ENCODE measurements at regions not wholly inside any gene's neighbourhood (a gene's known extent, or its start where the extent isn't known, plus 50 kb on each side); places are given as distances from the start of the nearest gene placed in this dataset.

DNA sequence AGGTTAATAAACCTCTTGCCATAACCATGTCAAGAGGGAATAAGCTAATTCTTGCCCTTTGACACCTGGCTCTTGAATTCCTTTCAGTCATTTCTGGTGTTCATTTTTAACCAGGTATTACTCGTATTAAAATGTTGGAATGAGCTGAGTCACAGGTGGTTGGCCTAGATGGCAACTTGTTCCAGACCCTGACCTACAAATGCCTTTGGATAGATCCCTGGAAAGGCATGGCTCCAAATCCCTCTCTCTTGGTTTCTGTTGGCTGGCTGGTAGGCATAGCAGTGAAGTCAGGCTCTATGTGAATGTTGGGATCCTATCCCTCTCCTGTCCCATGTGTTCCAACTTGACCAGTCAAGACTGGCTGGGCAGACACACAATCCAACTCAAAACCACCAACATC, 277.1 kb upstream of the PROK2 start:
- peaks cover 14% of the 10 kb centered on the region for H3K9me3 Mint-ChIP-seq
- H3K4me3 Mint-ChIP-seq, result no peak overlapping the region
- H3K27ac Mint-ChIP-seq, result no peak overlapping the region
- H3K27me3 Mint-ChIP-seq, result peaks cover 7% of the 10 kb centered on the region
- H3K4me1 Mint-ChIP-seq, result no peaks in the 10 kb centered on the region
- DNase-seq (no peak), ATAC-seq (ENCODE audit: low read depth) (no peak)
- intact Hi-C loops (cut with micrococcal nuclease), result no loop called here
- POLR2A ChIA-PET, result no interaction called here
- TF ChIP-seq, protein P1, sequence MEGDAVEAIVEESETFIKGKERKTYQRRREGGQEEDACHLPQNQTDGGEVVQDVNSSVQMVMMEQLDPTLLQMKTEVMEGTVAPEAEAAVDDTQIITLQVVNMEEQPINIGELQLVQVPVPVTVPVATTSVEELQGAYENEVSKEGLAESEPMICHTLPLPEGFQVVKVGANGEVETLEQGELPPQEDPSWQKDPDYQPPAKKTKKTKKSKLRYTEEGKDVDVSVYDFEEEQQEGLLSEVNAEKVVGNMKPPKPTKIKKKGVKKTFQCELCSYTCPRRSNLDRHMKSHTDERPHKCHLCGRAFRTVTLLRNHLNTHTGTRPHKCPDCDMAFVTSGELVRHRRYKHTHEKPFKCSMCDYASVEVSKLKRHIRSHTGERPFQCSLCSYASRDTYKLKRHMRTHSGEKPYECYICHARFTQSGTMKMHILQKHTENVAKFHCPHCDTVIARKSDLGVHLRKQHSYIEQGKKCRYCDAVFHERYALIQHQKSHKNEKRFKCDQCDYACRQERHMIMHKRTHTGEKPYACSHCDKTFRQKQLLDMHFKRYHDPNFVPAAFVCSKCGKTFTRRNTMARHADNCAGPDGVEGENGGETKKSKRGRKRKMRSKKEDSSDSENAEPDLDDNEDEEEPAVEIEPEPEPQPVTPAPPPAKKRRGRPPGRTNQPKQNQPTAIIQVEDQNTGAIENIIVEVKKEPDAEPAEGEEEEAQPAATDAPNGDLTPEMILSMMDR (IDR thresholded peaks at IDR 0.05), result no peak
- peaks cover 7% of the 10 kb centered on the region for H3K36me3 Mint-ChIP-seq (ENCODE audit: low read depth)
- CTCF ChIA-PET, result no interaction called here

DNA sequence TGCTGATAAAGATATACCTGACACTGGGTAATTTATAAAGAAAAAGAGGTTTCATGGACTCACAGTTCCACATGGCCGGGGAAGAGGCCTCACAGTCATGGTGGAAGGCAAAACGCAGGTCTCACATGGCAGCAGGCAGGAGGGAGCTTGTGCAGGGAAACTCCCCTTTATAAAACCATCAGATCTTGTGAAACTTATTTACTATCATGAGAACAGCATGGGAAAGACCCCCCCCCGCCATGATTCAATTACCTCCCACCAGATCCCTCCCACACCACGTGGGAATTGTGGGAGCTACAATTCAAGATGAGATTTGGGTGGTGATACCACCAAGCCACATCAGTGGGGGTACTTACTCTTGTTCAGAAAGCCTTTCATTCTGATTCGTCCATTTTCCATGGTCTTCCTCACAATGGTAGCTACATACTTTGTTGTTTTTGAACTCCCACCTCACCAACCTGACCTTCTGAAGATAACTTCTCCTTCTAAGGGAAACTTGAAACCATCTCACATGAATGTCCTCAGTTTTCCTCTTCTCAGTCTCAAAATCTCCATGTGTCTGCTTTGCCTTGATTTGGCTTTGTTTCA, 275.6 kb upstream of the PROK2 start:
- TF ChIP-seq, protein P1 (IDR thresholded peaks at IDR 0.05), result no peak
- H3K36me3 Mint-ChIP-seq (ENCODE audit: low read depth), result peaks cover 7% of the 10 kb centered on the region
- DNase-seq (no peak), ATAC-seq (ENCODE audit: low read depth) (no peak)
- POLR2A ChIA-PET, result no interaction called here
- intact Hi-C loops (cut with micrococcal nuclease), result no loop called here
- H3K27me3 Mint-ChIP-seq, result peaks cover 7% of the 10 kb centered on the region
- H3K9me3 Mint-ChIP-seq, result peaks cover 14% of the 10 kb centered on the region
- H3K27ac Mint-ChIP-seq, result no peak overlapping the region
- H3K4me3 Mint-ChIP-seq, result no peak overlapping the region
- no peaks in the 10 kb centered on the region for H3K4me1 Mint-ChIP-seq
- CTCF ChIA-PET, result no interaction called here

DNA sequence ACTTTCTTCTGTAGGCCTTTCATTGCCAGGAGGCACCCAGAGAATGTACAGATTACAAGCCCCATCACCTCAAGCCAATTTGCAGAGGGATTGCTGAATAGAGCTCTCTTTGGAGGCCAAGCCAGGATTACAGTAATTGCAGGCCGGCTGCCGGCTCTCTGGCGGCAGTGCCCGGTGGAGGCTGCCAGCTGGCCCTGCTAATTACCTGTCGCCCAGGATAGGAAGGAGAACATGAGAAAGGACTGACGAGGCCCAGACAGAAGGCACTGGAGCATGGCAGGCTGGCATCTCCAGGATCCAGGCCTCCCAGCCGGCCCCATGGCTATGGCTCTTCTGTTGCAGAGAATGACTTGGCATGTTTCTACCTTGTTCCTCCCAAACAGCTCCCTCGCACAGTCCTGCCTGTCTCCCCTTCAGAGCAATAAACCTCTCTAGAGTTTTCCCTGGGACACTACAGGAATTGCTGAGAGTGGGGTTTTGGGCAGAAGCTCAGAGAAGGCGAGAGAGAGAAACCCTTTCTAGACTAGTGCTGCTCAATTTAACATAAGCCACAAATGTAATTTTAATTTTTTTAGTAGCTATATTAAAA, 273.6 kb upstream of the PROK2 start:
- CTCF ChIA-PET, result no interaction called here
- TF ChIP-seq, protein P1 (IDR thresholded peaks at IDR 0.05), result no peak
- POLR2A ChIA-PET, result no interaction called here

DNA sequence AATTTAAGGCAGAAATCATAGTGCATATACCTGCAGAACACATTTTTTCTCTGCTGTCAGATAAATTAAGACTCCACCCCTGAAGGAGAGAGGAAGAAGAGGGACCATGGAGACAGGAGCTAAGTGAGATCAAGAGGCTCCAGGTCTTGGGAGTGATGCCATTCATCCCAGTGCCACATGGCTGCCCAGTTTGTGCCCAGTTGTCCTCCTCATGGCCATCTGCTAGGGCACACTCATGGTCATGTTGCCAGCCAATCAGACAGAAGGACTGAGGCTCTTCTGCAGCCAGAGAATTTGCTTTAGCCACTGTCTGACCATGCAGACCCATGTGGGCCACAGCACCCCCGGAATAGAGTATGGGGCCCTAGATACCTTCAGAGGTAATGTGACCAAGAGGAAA, 270.5 kb upstream of the PROK2 start:
- no peaks in the 10 kb centered on the region for H3K27me3 Mint-ChIP-seq
- CTCF ChIA-PET, result no interaction called here
- no peak overlapping the region for H3K4me3 Mint-ChIP-seq
- TF ChIP-seq, protein P1 (IDR thresholded peaks at IDR 0.05), result no peak
- H3K4me1 Mint-ChIP-seq, result no peaks in the 10 kb centered on the region
- POLR2A ChIA-PET, result no interaction called here
- ATAC-seq (ENCODE audit: low read depth) (no peak), DNase-seq (no peak)
- H3K36me3 Mint-ChIP-seq (ENCODE audit: low read depth), result no peaks in the 10 kb centered on the region
- H3K27ac Mint-ChIP-seq, result no peak overlapping the region
- intact Hi-C loops (cut with micrococcal nuclease), result no loop called here
- H3K9me3 Mint-ChIP-seq, result no peaks in the 10 kb centered on the region

More for the DNA sequence above, 273.6 kb upstream of the PROK2 start:
- peaks cover 6% of the 10 kb centered on the region for H3K9me3 Mint-ChIP-seq
- peaks cover 2% of the 10 kb centered on the region for H3K36me3 Mint-ChIP-seq (ENCODE audit: low read depth)
- intact Hi-C loops (cut with micrococcal nuclease), result no loop called here
- peaks cover 5% of the 10 kb centered on the region for H3K27me3 Mint-ChIP-seq
- H3K4me1 Mint-ChIP-seq, result no peaks in the 10 kb centered on the region
- ATAC-seq (ENCODE audit: low read depth) (no peak), DNase-seq (no peak)
- no peak overlapping the region for H3K27ac Mint-ChIP-seq
- H3K4me3 Mint-ChIP-seq, result no peak overlapping the region

DNA sequence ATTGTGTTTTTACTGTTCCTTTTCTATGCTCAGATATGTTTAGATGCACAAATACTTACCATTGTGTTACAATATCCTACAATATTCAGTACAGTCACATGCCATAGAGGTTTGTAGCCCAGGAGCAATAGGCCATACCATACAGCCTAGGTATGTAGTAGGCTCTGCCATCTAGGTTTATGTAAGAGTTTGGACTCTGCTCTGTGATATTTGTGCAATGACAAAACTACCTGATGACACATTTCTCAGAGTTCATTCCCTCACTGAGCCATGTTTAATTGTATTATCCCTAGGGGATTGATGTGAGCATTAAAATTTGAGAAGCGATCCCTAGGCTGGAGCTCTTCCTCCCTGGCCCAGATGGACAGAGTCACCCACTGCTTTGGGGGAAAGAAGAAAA, 270.0 kb upstream of the PROK2 start:
- ChIA-PET CTCF (no interaction called here), POLR2A (no interaction called here)
- no peak for ATAC-seq (ENCODE audit: low read depth)
- Mint-ChIP-seq H3K4me3 (no peak overlapping the region), H3K27me3 (no peaks in the 10 kb centered on the region), H3K9me3 (no peaks in the 10 kb centered on the region), H3K27ac (no peak overlapping the region), H3K36me3 (ENCODE audit: low read depth) (no peaks in the 10 kb centered on the region), H3K4me1 (no peaks in the 10 kb centered on the region)
- no peak for DNase-seq
- TF ChIP-seq, protein P1 (IDR thresholded peaks at IDR 0.05), result no peak
- intact Hi-C loops (cut with micrococcal nuclease), result no loop called here
